Psoas muscle (tissue), 7 donors: ENCODE measurements at regions not wholly inside any gene's neighbourhood (a gene's known extent, or its start where the extent isn't known, plus 50 kb on each side); places are given as distances from the start of the nearest gene placed in this dataset.

ENCODE experiments used
- ATAC-seq, 4 donors: fragments of 200-7000 bp; cut with Tn5 transposase; one replicate each; pipeline ENCODE4 v1.9.1; 2020; ENCODE audit warnings: moderate library complexity in 3 of 4, mild to moderate bottlenecking in 2 of 4
- DNase-seq, 2 donors: peaks; one replicate each; pipeline ENCODE4 v3.0.0-alpha.2; 2020
- H3K27ac ChIP-seq: fragments of 200-600 bp; one replicate; pipeline ENCODE4 v1.8.0; 2022
- H3K27me3 ChIP-seq, 3 donors: fragments of 200-600 bp in 1 of 3; one replicate each; pipeline versions ENCODE4 v1.6.1 to v1.8.0; 2013 to 2022; ENCODE audit warnings: low read length in 2 of 3, mild to moderate bottlenecking in 2 of 3, moderate library complexity in 1 of 3; ENCODE audit not compliant: insufficient read depth in 3 of 3
- H3K36me3 ChIP-seq, 2 donors: fragments of 200-600 bp in 1 of 2; one replicate each; pipeline versions ENCODE4 v1.6.1 to v1.8.0; 2013 to 2022; ENCODE audit warnings: low read depth in 1 of 2, mild to moderate bottlenecking in 1 of 2, moderate library complexity in 1 of 2; ENCODE audit not compliant: insufficient read depth in 1 of 2
- H3K4me1 ChIP-seq: fragments of 200-600 bp; one replicate; pipeline ENCODE4 v1.8.0; 2022
- H3K4me3 ChIP-seq: fragments of 200-600 bp; one replicate; pipeline ENCODE4 v1.8.0; 2022; ENCODE audit warnings: mild to moderate bottlenecking
- H3K9me3 ChIP-seq: fragments of 200-600 bp; one replicate; pipeline ENCODE4 v1.8.0; 2022
- CTCF ChIP-seq: fragments of 200-600 bp; IDR thresholded peaks from one replicate; pipeline ENCODE4 v1.8.0; 2022; ENCODE audit warnings: antibody characterized with exemption
- WGBS, 3 donors: extraction: QIAGEN DNeasy Blood & Tissue Kit; methylation state at CpG; one replicate each; pipeline versions ENCODE4 v1.1.6 to v1.1.7; 2013; 5-methylcytosine and 5-hydroxymethylcytosine counted together
- intact Hi-C, 2 donors: fragments of 100-400 bp; cut with DNase I; formaldehyde crosslinking; loops; one replicate each; pipeline versions ENCODE4 v1.11.0 to v1.14.2; 2022
- donor health status: healthy with polysubstance abuse.
- donor health status: DM: no; HTN: no; CAD: no; lungs with moderate emphysema.
- donor health status: Bipolar disorder and iron deficiency.
- donor health status: healthy.
- donor health status: DM: yes; HTN: yes; CAD: no.
- donor health status: DM: no; HTN: no; CAD: no.
- donor health status: DM: yes; HTN: yes; CAD: no.

- Histone ChIP-seq H3K9me3 (no peaks in the 10 kb centered on the region), H3K4me1 (no peaks in the 10 kb centered on the region), H3K27me3 (no peaks in the 10 kb centered on the region), H3K27ac (no peak overlapping the region), H3K36me3 (no peaks in the 10 kb centered on the region), H3K4me3 (no peak overlapping the region)
- WGBS, 3 donors, result 87 to 97% (median 94%) methylated on average over 2 of the region's 2 CpGs
- intact Hi-C loops, result no loop called here
- no peak for DNase-seq
- no peak for TF ChIP-seq CTCF
- ATAC-seq, result no peak
Observed at GRCh38 chr7:17544401-17544800, 245.9 kb downstream of the AHR start.

- Histone ChIP-seq H3K27me3 (no peaks in the 10 kb centered on the region), H3K36me3 (no peaks in the 10 kb centered on the region), H3K4me1 (no peaks in the 10 kb centered on the region), H3K9me3 (no peaks in the 10 kb centered on the region), H3K4me3 (no peak overlapping the region), H3K27ac (no peak overlapping the region)
- no peak for TF ChIP-seq CTCF
- DNase-seq (no peak), ATAC-seq (no peak)
- intact Hi-C loops, result no loop called here
Observed at GRCh38 chr7:17545348-17545747, 246.9 kb downstream of the AHR start.

GRCh38 chr7:17546189-17546588 is 247.7 kb downstream of the AHR start:
- no peak for ATAC-seq
- H3K4me1 ChIP-seq, result no peaks in the 10 kb centered on the region
- intact Hi-C loops, result no loop called here
- no peaks in the 10 kb centered on the region for H3K27me3 ChIP-seq
- H3K36me3 ChIP-seq, result no peaks in the 10 kb centered on the region
- no peak overlapping the region for H3K4me3 ChIP-seq
- H3K27ac ChIP-seq, result no peak overlapping the region
- TF ChIP-seq CTCF, result no peak
- 63 to 75% (median 63%) methylated on average over 3 of the region's 3 CpGs for WGBS, 3 donors
- no peaks in the 10 kb centered on the region for H3K9me3 ChIP-seq
- no peak for DNase-seq

- H3K9me3 ChIP-seq, result no peaks in the 10 kb centered on the region
- no peak for DNase-seq
- intact Hi-C loops, result no loop called here
Observed at GRCh38 chr7:17546592-17546991, 248.1 kb downstream of the AHR start.

More at GRCh38 chr7:17546592-17546991, 248.1 kb downstream of the AHR start:
- no peak overlapping the region for H3K4me3 ChIP-seq
- no peaks in the 10 kb centered on the region for H3K36me3 ChIP-seq
- WGBS, 3 donors, result 77 to 88% (median 85%) methylated on average over 1 of the region's 1 CpG
- no peaks in the 10 kb centered on the region for H3K4me1 ChIP-seq
- no peak for TF ChIP-seq CTCF
- no peak for ATAC-seq
- H3K27me3 ChIP-seq, result no peaks in the 10 kb centered on the region
- no peak overlapping the region for H3K27ac ChIP-seq
